ENCODE measurements at regions not wholly inside any gene's neighbourhood (a gene's known extent, or its start where the extent isn't known, plus 50 kb on each side); places are given as distances from the start of the nearest gene placed in this dataset.

GRCh38 chr11:39037611-39038010, 2421.8 kb downstream of the LRRC4C start:
- Histone ChIP-seq H3K4me2 (ENCODE audit: low read length) (no peak overlapping the region), H3K9me2 (ENCODE audit: insufficient read depth, low read length) (no peaks in the 10 kb centered on the region), H2AFZ (ENCODE audit: low read depth, low read length) (no peak overlapping the region), H3F3A (ENCODE audit: insufficient read depth, low read length, poor library complexity, severe bottlenecking) (no peaks in the 10 kb centered on the region), H3K4me3 (ENCODE audit: low read length) (no peak overlapping the region), H3K9ac (ENCODE audit: low read length) (no peak overlapping the region), H3K36me3 (ENCODE audit: insufficient read depth, low read length) (no peaks in the 10 kb centered on the region), H3K27me3 (ENCODE audit: insufficient read depth, low read depth, low read length) (no peaks in the 10 kb centered on the region), H3K79me2 (replicated peaks; ENCODE audit: insufficient read depth, low read length) (no peaks in the 10 kb centered on the region), H3K9me3 (ENCODE audit: low read length) (no peaks in the 10 kb centered on the region), H4K20me1 (ENCODE audit: insufficient read depth) (no peaks in the 10 kb centered on the region), H3K27ac (ENCODE audit: low read length) (no peak overlapping the region)
- TF ChIP-seq EZH2 (IDR thresholded peaks at IDR 0.05; ENCODE audit: borderline replicate concordance, insufficient read depth, low read length, poor library complexity, severe bottlenecking) (no peak), POLR2AphosphoS5 (IDR thresholded peaks at IDR 0.05) (no peak), TAF1 (IDR thresholded peaks at IDR 0.05; ENCODE audit: low read depth) (no peak), RAD21 (conservative IDR thresholded peaks at IDR 0.05) (no peak), MXI1 (conservative IDR thresholded peaks at IDR 0.05; ENCODE audit: poor library complexity, severe bottlenecking) (no peak)

GRCh38 chr11:39036021-39036420, 2423.4 kb downstream of the LRRC4C start:
- H3K79me2 ChIP-seq (replicated peaks; ENCODE audit: insufficient read depth, low read length): no peaks in the 10 kb centered on the region
- H2AFZ ChIP-seq (ENCODE audit: low read depth, low read length): no peak overlapping the region
- no peak overlapping the region for H3K4me2 ChIP-seq (ENCODE audit: low read length)
- H3K4me3 ChIP-seq (ENCODE audit: low read length): no peak overlapping the region
- TF ChIP-seq TAF1 (IDR thresholded peaks at IDR 0.05; ENCODE audit: low read depth) (no peak), CTCF (IDR thresholded peaks at IDR 0.05; ENCODE audit: poor library complexity, severe bottlenecking) (no peak), MXI1 (conservative IDR thresholded peaks at IDR 0.05; ENCODE audit: poor library complexity, severe bottlenecking) (no peak), RAD21 (conservative IDR thresholded peaks at IDR 0.05) (no peak), SMC3 (conservative IDR thresholded peaks at IDR 0.05; ENCODE audit: poor library complexity) (no peak), REST (IDR thresholded peaks at IDR 0.05; ENCODE audit: borderline replicate concordance) (no peak), POLR2AphosphoS5 (IDR thresholded peaks at IDR 0.05) (no peak), EP300 (conservative IDR thresholded peaks at IDR 0.05; ENCODE audit: poor library complexity, severe bottlenecking) (no peak), EZH2 (IDR thresholded peaks at IDR 0.05; ENCODE audit: borderline replicate concordance, insufficient read depth, low read length, poor library complexity, severe bottlenecking) (no peak)
- no peaks in the 10 kb centered on the region for H3K27me3 ChIP-seq (ENCODE audit: insufficient read depth, low read depth, low read length)
- H3K9me2 ChIP-seq (ENCODE audit: insufficient read depth, low read length): no peaks in the 10 kb centered on the region
- H3F3A ChIP-seq (ENCODE audit: insufficient read depth, low read length, poor library complexity, severe bottlenecking): no peaks in the 10 kb centered on the region
- no peak overlapping the region for H3K9ac ChIP-seq (ENCODE audit: low read length)
- no peaks in the 10 kb centered on the region for H4K20me1 ChIP-seq (ENCODE audit: insufficient read depth)
- no peak overlapping the region for H3K27ac ChIP-seq (ENCODE audit: low read length)
- no peaks in the 10 kb centered on the region for H3K36me3 ChIP-seq (ENCODE audit: insufficient read depth, low read length)
- no peaks in the 10 kb centered on the region for H3K9me3 ChIP-seq (ENCODE audit: low read length)
